H9 (cell line): ENCODE measurements at regions not wholly inside any gene's neighbourhood (a gene's known extent, or its start where the extent isn't known, plus 50 kb on each side); places are given as distances from the start of the nearest gene placed in this dataset.

ENCODE experiments used
- DNase-seq: peaks from one replicate; pipeline ENCODE4 v3.0.0-alpha.2; 2017
- H2AFZ ChIP-seq: one replicate; pipeline ENCODE4 v1.6.1; 2013; ENCODE audit warnings: mild to moderate bottlenecking, low read length, control low read depth, moderate library complexity
- H2AK5ac ChIP-seq: 2 replicates; pipeline ENCODE4 v1.6.1; 2013; ENCODE audit warnings: low read length, control low read depth, mixed read lengths; ENCODE audit not compliant: insufficient read length
- H2BK120ac ChIP-seq: one replicate; pipeline ENCODE4 v1.6.1; 2013; ENCODE audit warnings: low read depth, mild to moderate bottlenecking, low read length, control low read depth, inconsistent platforms; ENCODE audit not compliant: poor library complexity, severe bottlenecking
- H2BK12ac ChIP-seq: 2 replicates; pipeline ENCODE4 v1.6.1; 2013; ENCODE audit warnings: low read length, control low read depth, mixed read lengths, low read depth; ENCODE audit not compliant: insufficient read length
- H2BK15ac ChIP-seq: 2 replicates; pipeline ENCODE4 v1.6.1; 2013; ENCODE audit warnings: low read depth, low read length, control low read depth
- H2BK20ac ChIP-seq: one replicate; pipeline ENCODE4 v1.6.1; 2013; ENCODE audit warnings: low read depth, mild to moderate bottlenecking, low read length, control low read depth, inconsistent platforms; ENCODE audit not compliant: poor library complexity, severe bottlenecking
- H2BK5ac ChIP-seq: 2 replicates; pipeline ENCODE4 v1.6.1; 2013; ENCODE audit warnings: low read length, control low read depth, mixed read lengths; ENCODE audit not compliant: insufficient read length
- H3K14ac ChIP-seq: 2 replicates; pipeline ENCODE4 v1.6.1; 2013; ENCODE audit warnings: low read length, control low read depth; ENCODE audit not compliant: insufficient read depth
- H3K18ac ChIP-seq: 2 replicates; pipeline ENCODE4 v1.6.1; 2013; ENCODE audit warnings: low read depth, mild to moderate bottlenecking, mixed read lengths, low read length, control low read depth; ENCODE audit not compliant: insufficient read length
- H3K23ac ChIP-seq: 2 replicates; pipeline ENCODE4 v1.6.1; 2013; ENCODE audit warnings: low read length, control low read depth, mixed read lengths, low read depth; ENCODE audit not compliant: insufficient read length
- H3K23me2 ChIP-seq: 2 replicates; pipeline ENCODE4 v1.6.1; 2013; ENCODE audit warnings: low read depth, mild to moderate bottlenecking, mixed read lengths, low read length, control low read depth; ENCODE audit not compliant: insufficient read length, poor library complexity, severe bottlenecking
- H3K27ac ChIP-seq: 2 replicates; pipeline ENCODE4 v1.5.1; 2013; ENCODE audit warnings: low read length, control low read depth, mixed read lengths, low read depth; ENCODE audit not compliant: insufficient read length
- H3K27me3 ChIP-seq: 2 replicates; pipeline ENCODE4 v1.6.1; 2013; ENCODE audit warnings: low read length, control low read depth, inconsistent platforms; ENCODE audit not compliant: insufficient read depth
- H3K4ac ChIP-seq: 2 replicates; pipeline ENCODE4 v1.6.1; 2013; ENCODE audit warnings: low read depth, mild to moderate bottlenecking, control low read depth, inconsistent platforms, low read length, moderate library complexity
- H3K4me1 ChIP-seq: 2 replicates; pipeline ENCODE4 v1.6.1; 2013; ENCODE audit warnings: low read length, control low read depth, inconsistent platforms; ENCODE audit not compliant: insufficient read depth
- H3K4me2 ChIP-seq: 2 replicates; pipeline ENCODE4 v1.6.1; 2013; ENCODE audit warnings: low read length, control low read depth, mixed read lengths; ENCODE audit not compliant: insufficient read length, insufficient read depth
- H3K56ac ChIP-seq: 2 replicates; pipeline ENCODE4 v1.6.1; 2013; ENCODE audit warnings: low read depth, mild to moderate bottlenecking, mixed read lengths, low read length, control low read depth; ENCODE audit not compliant: insufficient read length
- H3K79me1 ChIP-seq: 2 replicates; pipeline ENCODE4 v1.6.1; 2013; ENCODE audit warnings: low read depth, mild to moderate bottlenecking, moderate library complexity, low read length, control low read depth, inconsistent platforms; ENCODE audit not compliant: insufficient read depth, poor library complexity, severe bottlenecking
- H3K79me2 ChIP-seq: 2 replicates; pipeline ENCODE4 v1.6.1; 2013; ENCODE audit warnings: low read length, control low read depth, inconsistent platforms; ENCODE audit not compliant: insufficient read depth
- H3K9ac ChIP-seq: 2 replicates; pipeline ENCODE4 v1.6.1; 2013; ENCODE audit warnings: low read length, control low read depth, mixed read lengths; ENCODE audit not compliant: insufficient read length; ENCODE audit errors: extremely low read depth
- H3K9me3 ChIP-seq: one replicate; pipeline ENCODE4 v1.6.1; 2013; ENCODE audit warnings: low read depth, low read length, inconsistent platforms; ENCODE audit not compliant: control insufficient read depth
- H3T11ph ChIP-seq: one replicate; pipeline ENCODE4 v1.6.1; 2013; ENCODE audit warnings: mild to moderate bottlenecking, low read length, control low read depth, inconsistent platforms
- H4K20me1 ChIP-seq: one replicate; pipeline ENCODE4 v1.6.1; 2013; ENCODE audit not compliant: control insufficient read depth, insufficient read length, insufficient read depth
- H4K5ac ChIP-seq: 2 replicates; pipeline ENCODE4 v1.6.1; 2013; ENCODE audit warnings: low read depth, mild to moderate bottlenecking, mixed read lengths, low read length, control low read depth; ENCODE audit not compliant: insufficient read length
- H4K8ac ChIP-seq: replicated peaks from 2 replicates; pipeline ENCODE4 v1.6.1; 2013; ENCODE audit warnings: low read length, control low read depth, mixed read lengths, low read depth; ENCODE audit not compliant: insufficient read length
- H4K91ac ChIP-seq: 2 replicates; pipeline ENCODE4 v1.6.1; 2013; ENCODE audit warnings: low read depth, mild to moderate bottlenecking, moderate library complexity, mixed read lengths, low read length, control low read depth; ENCODE audit not compliant: insufficient read length
- H3K27ac Mint-ChIP-seq, 3 experiments: 2 replicates in 2 of 3; 3 replicates in 1 of 3; pipeline ENCODE4 v1.8.0; 2020 to 2021; ENCODE audit warnings: mixed read lengths in 3 of 3, mild to moderate bottlenecking in 1 of 3, moderate library complexity in 1 of 3
- H3K27me3 Mint-ChIP-seq: 2 replicates; pipeline ENCODE4 v1.8.0; 2021; ENCODE audit warnings: low read depth, mild to moderate bottlenecking, moderate library complexity, mixed read lengths
- H3K36me3 Mint-ChIP-seq, 3 experiments: 2 replicates in 2 of 3; 3 replicates in 1 of 3; pipeline ENCODE4 v1.8.0; 2020 to 2021; ENCODE audit warnings: low read depth in 3 of 3, mixed read lengths in 3 of 3; ENCODE audit not compliant: insufficient read depth in 1 of 3
- H3K4me1 Mint-ChIP-seq, 2 experiments: 2 replicates each; pipeline ENCODE4 v1.8.0; 2020; ENCODE audit warnings: mixed read lengths in 2 of 2
- H3K4me3 Mint-ChIP-seq, 2 experiments: 2 replicates in 1 of 2; 3 replicates in 1 of 2; pipeline ENCODE4 v1.8.0; 2020 to 2021; ENCODE audit warnings: mild to moderate bottlenecking in 2 of 2, mixed read lengths in 2 of 2, moderate library complexity in 1 of 2
- H3K9me3 Mint-ChIP-seq, 2 experiments: 2 replicates in 1 of 2; 3 replicates in 1 of 2; pipeline ENCODE4 v1.8.0; 2020; ENCODE audit warnings: mild to moderate bottlenecking in 2 of 2, mixed read lengths in 2 of 2, moderate library complexity in 1 of 2
- CTCF ChIP-seq: fragments of 200-600 bp; sonication (generic); conservative IDR thresholded peaks from 3 replicates; pipeline ENCODE4 v1.8.0; 2021; ENCODE audit warnings: antibody characterized with exemption, mild to moderate bottlenecking
- WGBS: extraction: QIAGEN DNeasy Blood & Tissue Kit; methylation state at CpG from one replicate; pipeline ENCODE4 v1.1.7; 2013; ENCODE audit warnings: missing lambda C conversion rate, low lambda C conversion rate, mixed read lengths; ENCODE audit not compliant: insufficient read length; ENCODE audit errors: extremely low coverage; 5-methylcytosine and 5-hydroxymethylcytosine counted together

GRCh38 chr4:108480881-108481280, 139.5 kb upstream of the RPL34 start:
- Histone ChIP-seq H4K5ac (no peak overlapping the region), H3K4ac (no peak overlapping the region), H3K79me1 (no peaks in the 10 kb centered on the region), H3K4me1 (no peaks in the 10 kb centered on the region), H3K23ac (no peak overlapping the region), H3T11ph (no peak overlapping the region), H3K27ac (no peak overlapping the region), H4K91ac (no peak overlapping the region), H4K8ac (no peak overlapping the region), H2BK15ac (no peak overlapping the region), H3K9ac (no peak overlapping the region), H3K23me2 (no peaks in the 10 kb centered on the region), H2AFZ (no peak overlapping the region), H3K4me2 (no peak overlapping the region), H4K20me1 (no peaks in the 10 kb centered on the region), H3K14ac (no peak overlapping the region), H3K79me2 (no peaks in the 10 kb centered on the region), H3K27me3 (no peaks in the 10 kb centered on the region), H2BK5ac (no peak overlapping the region), H2BK120ac (no peak overlapping the region), H3K18ac (no peak overlapping the region), H2AK5ac (no peak overlapping the region), H3K56ac (no peak overlapping the region), H3K9me3 (no peaks in the 10 kb centered on the region), H2BK12ac (no peak overlapping the region), H2BK20ac (no peak overlapping the region)
- Mint-ChIP-seq H3K27me3 (peaks cover 9% of the 10 kb centered on the region), H3K9me3 (no peaks in the 10 kb centered on the region), H3K36me3 (no peaks in the 10 kb centered on the region), H3K4me1 (no peaks in the 10 kb centered on the region), H3K4me3 (no peak overlapping the region), H3K27ac (no peak overlapping the region)
- TF ChIP-seq CTCF = no peak
- no peak for DNase-seq
- WGBS = no CpG with 5 or more reads among the region's 1 CpG
